Retinal pigment epithelial cell (primary cell): ENCODE measurements at regions not wholly inside any gene's neighbourhood (a gene's known extent, or its start where the extent isn't known, plus 50 kb on each side); places are given as distances from the start of the nearest gene placed in this dataset.
"Not testable (repeated sequence)": the region's sequence is repeated elsewhere in the genome, so short reads cannot be mapped to it uniquely, and the experiment has no call there.

Source experiments
- DNase-seq: peaks from one replicate; pipeline ENCODE4 v3.0.0-alpha.2; 2010; ENCODE audit warnings: low read depth
- H3K4me3 ChIP-seq: 2 replicates; pipeline ENCODE4 v1.5.1; 2011; ENCODE audit warnings: mild to moderate bottlenecking, low read length, control low read depth, moderate library complexity
- CTCF ChIP-seq: conservative IDR thresholded peaks from 2 replicates; pipeline ENCODE4 v1.5.1; 2011; ENCODE audit warnings: low read depth, low read length, control low read depth, inconsistent platforms

GRCh38 chr2:13821255-13821880 is 811.1 kb upstream of the LRATD1 start:
- H3K4me3 ChIP-seq = no peak overlapping the region
- DNase-seq = peak; percentile 27
- no peak for TF ChIP-seq CTCF

GRCh38 chr2:13822365-13822764 is 810.2 kb upstream of the LRATD1 start:
- TF ChIP-seq CTCF = no peak
- no peak overlapping the region for H3K4me3 ChIP-seq
- DNase-seq = no peak

GRCh38 chr2:13826314-13826853 is 806.1 kb upstream of the LRATD1 start:
- no peak overlapping the region for H3K4me3 ChIP-seq
- TF ChIP-seq CTCF = no peak
- DNase-seq = no peak

GRCh38 chr2:13858626-13859025 is 773.9 kb upstream of the LRATD1 start:
- DNase-seq = no peak
- no peak overlapping the region for H3K4me3 ChIP-seq
- TF ChIP-seq CTCF = no peak

GRCh38 chr2:13868275-13868674 is 764.2 kb upstream of the LRATD1 start:
- not testable (repeated sequence) for DNase-seq, H3K4me3 ChIP-seq

- DNase-seq = no peak
- TF ChIP-seq CTCF = no peak
- no peak overlapping the region for H3K4me3 ChIP-seq
Observed at GRCh38 chr2:13876491-13877037, 756.0 kb upstream of the LRATD1 start.

- DNase-seq = no peak
- TF ChIP-seq CTCF = no peak
- H3K4me3 ChIP-seq = no peak overlapping the region
Observed at GRCh38 chr2:13877571-13877970, 754.9 kb upstream of the LRATD1 start.
